IPS-18c (cell line): ENCODE measurements at regions not wholly inside any gene's neighbourhood (a gene's known extent, or its start where the extent isn't known, plus 50 kb on each side); places are given as distances from the start of the nearest gene placed in this dataset.

Experiments used
- H3K4me3 ChIP-seq: 2 replicates; pipeline ENCODE4 v1.7.0; 2013; ENCODE audit warnings: low read depth, mild to moderate bottlenecking, low read length, moderate library complexity; ENCODE audit not compliant: insufficient read depth
- H3K9me3 ChIP-seq: one replicate; pipeline ENCODE4 v1.6.1; 2013; ENCODE audit warnings: mild to moderate bottlenecking, low read length, moderate library complexity; ENCODE audit not compliant: control insufficient read depth, insufficient read depth

DNA sequence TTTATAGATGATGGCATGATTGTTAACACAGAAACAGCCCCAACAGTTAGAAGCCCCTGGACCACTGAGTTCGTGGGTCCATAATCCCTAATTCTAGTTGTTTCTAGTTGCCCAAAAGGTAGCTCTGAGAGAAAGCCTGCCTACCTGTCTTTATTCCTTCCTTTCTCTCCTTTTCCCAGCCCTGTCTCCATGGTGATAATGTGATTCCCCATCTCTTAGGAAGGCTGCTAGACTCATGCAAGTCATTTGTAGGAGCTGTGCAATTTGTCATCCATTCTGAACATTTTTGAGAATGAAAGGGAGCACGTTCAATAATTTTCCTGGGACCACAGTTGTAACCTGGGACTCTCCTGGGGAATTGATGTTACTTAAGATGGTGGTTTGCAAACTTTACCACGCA, 183.4 kb downstream of the EMX2 start:
- Histone ChIP-seq H3K4me3 (no peak overlapping the region), H3K9me3 (peaks cover 2% of the 10 kb centered on the region)

DNA sequence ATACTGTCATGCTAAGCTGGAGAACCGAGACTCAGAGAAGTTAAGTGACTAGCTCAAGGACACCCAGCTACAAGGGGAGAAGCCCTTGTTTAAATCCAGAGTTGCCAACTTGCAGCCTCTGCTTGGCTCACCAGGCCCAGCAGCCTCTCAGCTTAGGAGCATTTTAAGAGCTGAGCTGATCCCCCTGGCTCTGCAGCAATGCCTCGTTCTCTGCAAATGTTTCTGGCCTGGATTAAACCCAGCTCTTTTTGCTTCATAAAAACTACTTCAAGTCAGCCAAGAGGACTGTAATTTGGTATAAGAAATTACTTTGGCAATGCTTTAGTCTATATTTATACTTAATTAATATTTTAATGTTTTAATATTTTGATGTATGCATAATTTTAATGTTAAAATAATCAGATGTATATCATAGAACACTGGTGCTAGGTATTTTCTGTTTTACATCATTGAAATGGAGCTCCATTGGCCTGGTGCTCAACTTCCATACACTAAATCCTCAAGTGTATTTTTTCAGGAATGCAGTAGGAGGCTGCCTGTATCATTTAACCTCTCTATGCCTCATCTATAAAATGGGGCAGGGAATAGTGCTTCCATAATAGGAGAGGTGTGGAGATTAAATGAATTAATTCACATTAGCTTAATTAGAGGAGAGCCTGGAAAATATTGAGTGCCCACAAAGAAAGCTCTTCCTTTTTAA, 184.2 kb downstream of the EMX2 start:
- Histone ChIP-seq H3K4me3 (no peak overlapping the region), H3K9me3 (peaks cover 2% of the 10 kb centered on the region)

DNA sequence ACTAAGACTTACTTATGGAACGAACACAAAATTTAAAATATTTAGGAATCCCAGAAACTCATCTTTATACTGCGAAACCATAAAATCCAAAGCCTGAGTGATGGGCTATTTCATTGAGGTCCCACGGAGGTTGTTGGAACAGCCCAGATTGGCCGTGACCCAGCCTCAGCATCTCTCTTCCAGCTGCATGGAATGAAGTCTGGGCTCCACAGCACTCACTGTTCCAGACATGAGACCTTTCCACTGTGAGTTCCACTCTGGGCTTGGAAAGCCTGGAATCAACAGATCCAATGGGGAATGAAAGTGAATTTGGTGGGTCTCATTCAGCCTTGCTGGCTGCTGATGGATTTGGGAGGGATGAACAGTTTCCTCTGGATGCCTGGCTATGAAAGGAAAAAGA, 184.9 kb downstream of the EMX2 start:
- no peak overlapping the region for H3K4me3 ChIP-seq
- peaks cover 2% of the 10 kb centered on the region for H3K9me3 ChIP-seq

DNA sequence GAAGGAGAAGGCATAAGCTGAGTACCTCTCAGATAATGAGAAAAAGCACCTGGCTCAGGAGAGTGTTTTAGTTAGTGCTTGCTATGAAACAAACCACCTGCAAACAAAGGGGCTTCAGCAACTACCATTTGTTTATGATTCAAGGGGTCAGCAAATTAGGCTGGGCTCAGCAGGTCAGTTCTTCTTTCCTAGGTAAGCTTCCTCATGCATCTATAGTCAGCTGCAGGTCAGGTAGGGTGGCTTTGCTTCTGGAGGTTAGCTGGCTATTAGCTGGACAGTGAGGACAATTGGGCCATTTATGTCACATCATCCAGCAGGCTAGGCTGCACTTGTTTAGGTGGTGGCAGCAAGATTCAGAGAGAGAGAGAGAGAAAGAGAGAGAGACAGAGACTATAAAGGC, 185.5 kb downstream of the EMX2 start:
- no peak overlapping the region for H3K4me3 ChIP-seq

DNA sequence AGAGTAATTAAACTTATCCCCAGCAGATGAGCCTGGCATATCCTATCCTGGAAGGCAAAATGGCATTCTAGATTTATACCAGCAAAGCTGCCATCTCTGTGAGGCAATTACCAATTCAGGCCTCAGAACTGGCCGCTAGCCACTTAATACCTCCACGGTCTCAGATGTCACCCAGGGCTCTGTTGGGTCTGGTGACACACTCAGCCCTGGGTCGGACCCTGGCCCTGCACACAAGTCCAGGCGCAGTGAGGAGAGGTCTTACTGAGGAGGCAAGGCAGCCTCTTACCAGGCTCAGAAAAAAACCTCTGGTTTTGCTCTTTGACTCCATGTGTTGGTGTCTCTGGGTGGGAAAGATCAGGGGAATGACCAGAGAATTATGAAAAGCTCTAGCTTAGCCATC, 186.6 kb downstream of the EMX2 start:
- H3K9me3 ChIP-seq = peaks cover 2% of the 10 kb centered on the region
- no peak overlapping the region for H3K4me3 ChIP-seq

More for the DNA sequence above, 185.5 kb downstream of the EMX2 start:
- H3K9me3 ChIP-seq = peaks cover 2% of the 10 kb centered on the region

DNA sequence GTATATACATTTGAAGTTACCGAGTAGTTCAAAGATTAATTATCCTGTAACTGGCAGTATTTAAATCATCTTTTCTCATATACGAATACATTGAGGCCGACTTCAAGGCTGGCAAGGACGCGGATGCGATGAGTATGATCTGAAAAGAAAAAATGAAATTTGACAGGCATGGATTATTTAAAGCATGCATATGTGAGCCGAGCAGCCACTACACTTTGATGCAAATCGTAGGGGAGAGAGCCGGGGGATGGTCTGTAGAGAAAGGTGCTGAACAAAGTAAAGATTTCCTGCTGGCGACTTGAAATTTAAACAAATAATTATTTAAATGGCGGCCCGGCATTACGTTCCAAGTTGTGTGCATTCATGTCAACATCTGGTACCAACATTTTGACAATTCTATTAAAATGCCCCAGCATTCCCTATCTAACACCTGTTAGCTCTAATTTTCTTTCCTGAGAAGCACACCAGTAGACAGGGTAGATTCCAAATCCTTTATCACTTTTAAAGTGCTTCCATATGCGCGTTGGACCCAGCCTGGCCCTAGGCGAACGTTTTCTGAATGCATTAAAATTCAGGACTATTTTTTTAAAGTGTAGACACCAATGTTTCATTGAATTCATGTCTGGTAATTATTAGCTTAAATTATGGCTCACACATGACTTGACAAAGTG, 188.7 kb downstream of the EMX2 start:
- no peaks in the 10 kb centered on the region for H3K9me3 ChIP-seq
- no peak overlapping the region for H3K4me3 ChIP-seq

DNA sequence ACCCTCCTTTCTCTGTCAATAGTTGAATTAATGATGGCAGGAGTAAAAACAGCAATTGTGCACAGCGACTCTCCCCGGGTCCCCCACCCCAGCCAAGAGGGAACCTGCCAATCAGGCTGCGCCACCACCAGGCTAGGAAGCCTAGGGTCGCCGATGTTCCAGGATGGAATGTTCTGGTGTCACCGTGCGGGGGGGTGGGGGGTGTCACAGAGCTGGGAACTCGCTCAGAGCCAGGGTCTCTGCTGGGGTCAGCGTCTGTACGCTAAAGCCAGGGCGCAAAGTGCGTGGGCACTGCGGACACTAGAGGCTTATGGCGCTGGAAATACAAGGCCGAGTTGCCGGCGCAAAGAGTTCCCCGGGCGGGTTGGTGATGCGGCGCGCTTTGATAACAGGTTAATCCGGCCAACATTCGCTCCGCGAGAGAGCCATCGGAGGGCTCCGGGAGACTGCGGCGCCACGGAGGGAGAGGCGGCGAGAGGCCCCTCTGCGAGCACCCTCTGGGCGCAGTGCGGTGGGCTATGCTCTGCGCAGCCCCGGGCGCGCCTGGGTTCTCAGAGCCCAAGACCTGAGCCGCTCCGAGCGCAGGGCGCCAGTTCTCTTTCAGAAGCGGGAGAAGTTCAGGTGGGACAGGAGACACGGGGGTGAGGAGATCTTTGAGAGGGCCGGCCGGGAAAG, 192.3 kb downstream of the EMX2 start:
- H3K4me3 ChIP-seq = peak overlapping the region; percentile 58

DNA sequence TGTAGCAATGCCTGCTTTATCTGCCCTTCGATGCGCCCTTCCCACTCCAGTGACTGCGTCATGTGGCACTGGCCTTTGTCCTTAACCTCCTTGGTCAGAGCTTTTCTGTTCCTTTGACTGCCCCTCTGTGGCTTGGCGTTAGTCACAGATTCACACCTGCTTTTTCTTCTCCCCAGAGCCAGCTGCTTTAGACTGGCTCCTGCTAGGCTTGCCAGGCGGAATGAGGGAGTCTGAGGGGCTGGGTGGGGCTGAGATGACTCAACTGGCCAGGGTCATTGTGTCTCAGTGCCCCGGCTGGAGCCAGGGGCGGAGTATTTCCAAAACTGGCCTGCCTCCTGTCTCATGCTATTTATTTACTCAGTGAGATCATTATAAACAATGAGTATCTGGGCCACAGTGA, 194.1 kb downstream of the EMX2 start:
- Histone ChIP-seq H3K9me3 (no peaks in the 10 kb centered on the region), H3K4me3 (no peak overlapping the region)

More for the DNA sequence above, 192.3 kb downstream of the EMX2 start:
- no peaks in the 10 kb centered on the region for H3K9me3 ChIP-seq

DNA sequence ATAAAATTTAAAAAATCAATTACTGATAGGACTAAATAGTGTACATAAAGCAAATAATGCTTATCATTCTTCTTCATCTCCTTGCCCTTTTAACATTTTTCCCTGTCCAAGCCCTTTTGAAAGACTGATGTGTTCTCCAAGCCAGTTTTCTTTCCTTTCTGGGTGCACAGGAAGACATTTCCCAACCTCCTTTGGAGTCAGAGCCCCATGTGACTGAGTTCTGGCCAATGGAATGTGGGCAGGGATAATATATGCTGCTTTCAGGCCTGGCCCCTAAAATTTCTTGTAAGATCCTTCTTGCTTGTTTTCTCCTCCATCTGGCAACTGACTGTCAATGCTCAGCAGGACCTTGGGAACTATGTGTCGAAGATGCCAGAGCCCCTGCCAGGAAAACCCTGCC, 197.5 kb downstream of the EMX2 start:
- H3K9me3 ChIP-seq = no peaks in the 10 kb centered on the region
- no peak overlapping the region for H3K4me3 ChIP-seq

DNA sequence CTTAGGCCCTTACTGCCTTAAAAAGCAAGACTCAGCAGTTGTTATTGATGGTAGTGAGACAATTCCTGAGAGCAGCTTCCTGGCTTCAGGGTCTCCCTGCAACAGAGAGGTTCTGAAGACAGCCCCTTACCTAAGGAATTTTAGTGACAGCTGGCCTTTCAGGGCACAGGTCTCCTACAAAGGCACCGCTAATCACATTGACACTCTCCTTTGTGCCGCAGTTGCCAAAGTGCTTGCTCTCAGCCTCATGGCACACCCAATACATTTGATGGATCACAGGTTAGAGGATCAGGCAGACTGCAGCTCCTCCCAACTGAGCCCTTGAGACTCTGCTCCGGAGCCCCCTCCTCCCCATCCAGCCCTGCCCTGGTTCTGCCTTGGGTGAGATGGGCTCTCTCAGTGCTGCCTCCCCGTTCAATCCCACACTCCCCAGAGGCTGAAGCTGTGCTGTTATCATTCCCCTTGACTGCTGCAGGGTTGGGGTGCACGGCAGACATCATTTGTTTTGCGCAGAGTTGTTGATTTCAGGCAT, 198.2 kb downstream of the EMX2 start:
- Histone ChIP-seq H3K9me3 (no peaks in the 10 kb centered on the region), H3K4me3 (no peak overlapping the region)

DNA sequence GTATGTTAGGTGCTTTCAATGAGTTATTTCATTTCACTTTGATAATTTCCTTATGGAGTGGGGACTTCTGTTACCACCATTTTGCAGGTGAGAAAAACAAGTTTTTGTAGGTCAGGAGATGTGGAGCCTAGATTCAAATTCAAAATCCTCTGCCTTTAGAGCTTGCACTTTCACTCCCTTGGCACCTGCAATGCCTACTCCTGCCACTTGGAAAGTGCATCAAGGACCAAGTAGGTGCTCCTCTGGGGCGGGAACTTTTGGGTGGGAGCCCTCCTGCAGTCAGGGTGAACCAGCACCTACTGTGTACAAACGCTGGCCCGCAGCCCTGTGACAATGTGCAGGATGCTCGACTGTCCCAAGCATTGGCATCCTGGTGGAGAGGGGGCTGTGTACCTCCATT, 199.0 kb downstream of the EMX2 start:
- H3K9me3 ChIP-seq = no peaks in the 10 kb centered on the region
- no peak overlapping the region for H3K4me3 ChIP-seq

DNA sequence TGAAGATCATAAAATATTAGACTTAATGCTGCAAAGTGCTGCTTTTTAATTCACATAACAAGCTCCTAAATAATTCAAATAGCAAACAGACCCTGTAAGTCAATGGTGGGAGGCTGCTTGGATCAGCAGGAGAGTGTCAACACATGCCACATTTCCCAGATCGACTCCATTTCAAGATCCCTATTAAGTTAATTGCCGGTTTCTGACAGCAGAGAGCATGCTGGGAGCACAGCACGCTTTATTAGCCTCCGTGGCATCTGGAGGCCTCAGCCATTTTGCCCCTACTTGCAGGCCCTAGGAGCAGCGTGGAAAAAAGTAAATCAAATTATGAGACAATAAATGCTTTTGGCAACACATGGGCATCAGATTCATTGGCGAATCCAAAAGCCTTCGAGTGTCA, 201.0 kb downstream of the EMX2 start:
- no peak overlapping the region for H3K4me3 ChIP-seq
- H3K9me3 ChIP-seq = no peaks in the 10 kb centered on the region

DNA sequence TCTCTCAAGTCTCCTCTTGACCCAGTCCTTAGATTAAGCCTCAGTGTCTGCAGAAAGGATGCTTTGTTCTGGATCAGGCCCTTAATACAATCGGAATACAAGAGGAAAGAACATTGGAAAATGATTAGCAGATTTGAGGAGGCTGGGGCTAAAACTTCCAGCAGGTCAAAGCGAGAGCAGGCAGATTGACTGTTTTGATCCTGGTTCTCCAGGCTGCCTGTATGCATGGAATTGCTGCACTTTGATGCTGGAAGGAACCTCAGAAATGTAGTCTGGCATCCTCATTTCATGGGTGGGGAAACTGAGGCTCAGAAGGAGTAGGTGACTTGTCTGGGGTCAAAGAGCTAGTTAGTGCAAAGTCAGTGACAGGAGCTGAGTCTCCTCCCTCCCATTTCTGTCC, 202.8 kb downstream of the EMX2 start:
- H3K9me3 ChIP-seq = no peaks in the 10 kb centered on the region

DNA sequence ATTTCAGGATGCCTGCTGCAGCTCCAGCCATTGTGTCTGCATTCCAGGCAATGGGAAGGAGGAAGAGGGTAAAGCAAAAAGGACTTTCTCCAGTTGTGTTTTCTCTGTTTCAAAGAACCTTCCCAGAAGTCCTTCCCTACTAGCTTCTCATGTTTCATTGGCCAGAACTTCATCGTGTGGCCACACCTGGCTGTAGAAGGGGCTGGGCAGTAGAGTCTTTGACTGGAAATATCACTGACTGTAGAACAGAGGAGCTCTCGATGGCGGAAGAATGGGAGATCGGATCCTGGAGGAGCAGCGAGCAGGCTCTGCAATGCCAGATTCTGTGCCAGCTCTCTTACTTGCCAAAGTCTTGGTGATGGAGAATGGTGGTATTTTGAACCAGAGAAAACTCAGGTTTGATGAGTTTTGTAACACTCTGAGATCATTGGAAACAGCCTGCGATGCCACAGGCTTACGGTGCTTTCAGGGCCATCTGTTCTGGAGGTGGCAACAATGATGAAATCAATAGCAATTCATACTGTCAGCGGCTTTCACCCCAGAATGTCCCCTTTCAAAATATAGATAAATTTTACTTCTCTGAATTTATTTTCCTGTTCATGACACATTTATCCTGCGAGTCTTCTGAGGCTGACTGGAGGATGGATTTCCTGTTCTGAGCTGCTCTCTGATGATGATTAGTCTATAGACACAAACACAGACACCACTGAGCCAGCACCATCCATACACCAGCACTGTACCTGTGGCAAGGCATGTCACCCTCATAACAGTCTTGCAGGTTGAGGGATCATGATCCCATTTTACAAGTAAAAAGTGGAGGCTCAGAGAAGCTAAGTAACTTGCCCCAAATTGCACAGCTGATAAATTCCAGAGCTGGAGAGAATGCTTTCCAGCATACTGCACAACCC, 204.2 kb downstream of the EMX2 start:
- H3K9me3 ChIP-seq = no peaks in the 10 kb centered on the region
- H3K4me3 ChIP-seq = no peak overlapping the region

More for the DNA sequence above, 202.8 kb downstream of the EMX2 start:
- H3K4me3 ChIP-seq = no peak overlapping the region

DNA sequence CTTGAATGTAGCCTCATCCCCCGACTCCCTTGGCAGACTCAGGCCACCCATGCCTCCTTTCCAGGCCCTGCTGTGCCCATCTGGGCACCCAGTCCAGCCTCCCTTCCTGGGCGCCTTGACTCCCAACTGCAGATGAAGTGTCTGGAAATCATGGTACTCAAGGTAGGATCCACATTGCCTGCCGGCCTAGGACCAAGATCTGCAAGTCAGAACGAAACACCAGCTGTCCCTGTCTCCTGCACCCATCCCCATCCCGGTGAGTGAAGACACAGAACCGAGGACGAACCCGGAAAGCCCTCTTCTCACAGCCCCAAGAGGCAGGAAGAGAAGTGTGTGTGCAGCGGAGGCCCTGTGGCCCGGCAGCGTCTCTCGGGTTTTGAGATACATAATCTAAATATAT, 205.1 kb downstream of the EMX2 start:
- Histone ChIP-seq H3K9me3 (no peaks in the 10 kb centered on the region), H3K4me3 (no peak overlapping the region)

DNA sequence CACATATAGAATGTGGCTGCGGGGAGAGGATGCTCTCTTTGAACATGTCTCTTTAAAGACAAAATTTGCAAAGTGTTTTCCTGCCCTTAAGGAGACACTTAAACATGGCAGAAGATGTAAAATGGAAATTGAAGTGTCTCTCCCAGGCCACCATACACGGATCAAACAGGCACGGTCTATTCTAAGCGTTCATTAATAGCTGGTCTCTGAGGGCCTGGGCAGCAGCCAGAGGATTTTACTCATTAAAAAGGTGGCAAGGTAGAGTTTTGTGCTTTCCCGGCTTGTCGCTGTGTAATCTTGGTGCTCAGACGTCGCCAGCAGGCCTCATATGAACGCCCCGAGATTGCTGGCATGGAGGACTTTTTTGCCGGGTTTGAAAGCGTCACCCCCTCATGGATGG, 205.5 kb downstream of the EMX2 start:
- no peaks in the 10 kb centered on the region for H3K9me3 ChIP-seq
- H3K4me3 ChIP-seq = no peak overlapping the region

DNA sequence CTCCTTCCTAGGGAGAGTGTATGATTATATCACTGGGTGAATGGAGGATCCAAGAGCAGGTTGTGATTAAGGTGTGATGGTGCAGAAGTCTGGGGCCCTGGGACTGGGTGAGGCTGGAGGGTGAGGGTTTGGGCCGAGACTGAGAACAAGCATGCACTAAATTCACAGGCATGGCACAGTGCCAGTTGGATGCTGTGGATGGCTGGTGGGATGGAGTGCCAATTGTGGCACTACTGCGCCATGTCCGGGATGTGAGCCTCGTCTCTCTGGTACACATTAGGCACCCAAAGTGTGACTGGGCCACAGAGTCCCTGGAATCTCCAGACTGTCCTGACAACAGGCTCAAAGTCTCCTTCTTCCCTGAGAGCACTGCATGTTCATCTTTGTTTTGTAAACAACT, 208.1 kb downstream of the EMX2 start:
- no peak overlapping the region for H3K4me3 ChIP-seq

More for the DNA sequence above, 208.1 kb downstream of the EMX2 start:
- no peaks in the 10 kb centered on the region for H3K9me3 ChIP-seq
